Left lobe of liver (tissue), 2 donors: ENCODE measurements at regions not wholly inside any gene's neighbourhood (a gene's known extent, or its start where the extent isn't known, plus 50 kb on each side); places are given as distances from the start of the nearest gene placed in this dataset.

Experiments used
- ATAC-seq: fragments of 200-7000 bp; cut with Tn5 transposase; one replicate; pipeline ENCODE4 v1.9.1; 2020; ENCODE audit warnings: mild to moderate bottlenecking, moderate library complexity
- DNase-seq: peaks from one replicate; pipeline ENCODE4 v3.0.0-alpha.2; 2020; ENCODE audit warnings: low spot score
- donor health status: DM: no; HTN: no; CAD: no; lungs with moderate emphysema.
- donor health status: DM: no; HTN: yes; CAD: no.

DNA sequence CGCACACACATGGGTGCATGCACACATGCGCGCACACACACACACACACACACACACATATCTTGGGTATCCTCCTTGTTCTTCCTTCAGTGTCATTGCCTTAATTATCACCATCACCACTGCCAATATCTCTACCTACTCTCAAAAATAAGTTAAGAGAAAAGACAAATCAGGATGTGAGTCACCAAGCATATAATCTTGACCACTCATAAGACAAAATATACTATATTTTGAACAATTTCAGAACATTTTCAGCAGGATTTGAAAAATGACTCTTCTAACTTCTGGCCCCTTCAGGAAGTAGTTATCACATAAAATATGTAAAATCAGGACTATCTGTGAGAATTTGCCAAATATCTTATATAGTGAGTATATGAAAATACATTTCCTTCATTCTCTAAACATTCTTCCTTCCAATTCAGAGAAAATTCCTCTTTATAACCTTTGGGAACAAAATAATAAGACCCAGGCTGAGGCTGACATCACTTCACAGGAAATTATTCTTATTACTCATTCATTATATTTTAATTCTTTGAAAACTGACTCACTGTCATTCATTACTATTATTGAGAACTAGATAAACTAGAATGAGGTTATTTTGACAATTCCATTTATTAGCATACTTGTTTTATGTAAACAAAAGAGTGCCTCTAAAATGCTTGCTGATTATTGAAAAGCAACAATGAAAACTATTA, 772.0 kb upstream of the ACO1 start:
- ATAC-seq (no peak), DNase-seq (no peak)

DNA sequence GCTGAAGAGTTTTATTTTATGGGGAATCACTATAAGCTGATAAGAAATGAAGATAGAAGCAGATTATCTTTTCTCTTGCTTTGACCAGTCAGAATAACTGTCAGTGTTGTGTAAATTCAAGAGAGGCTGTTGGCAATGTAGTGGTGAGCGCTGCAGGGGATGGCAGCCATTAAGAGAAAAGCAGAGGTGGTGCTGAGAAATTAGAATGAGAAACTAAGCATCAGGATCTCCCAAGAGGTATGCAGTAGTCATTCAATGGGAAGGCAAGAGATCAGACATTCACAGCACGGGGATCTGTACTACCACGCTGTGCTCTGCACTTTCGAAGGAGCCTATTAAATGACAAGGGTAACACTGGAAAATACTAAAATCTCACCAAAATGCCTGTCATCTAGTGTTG, 768.5 kb upstream of the ACO1 start:
- no peak for ATAC-seq

DNA sequence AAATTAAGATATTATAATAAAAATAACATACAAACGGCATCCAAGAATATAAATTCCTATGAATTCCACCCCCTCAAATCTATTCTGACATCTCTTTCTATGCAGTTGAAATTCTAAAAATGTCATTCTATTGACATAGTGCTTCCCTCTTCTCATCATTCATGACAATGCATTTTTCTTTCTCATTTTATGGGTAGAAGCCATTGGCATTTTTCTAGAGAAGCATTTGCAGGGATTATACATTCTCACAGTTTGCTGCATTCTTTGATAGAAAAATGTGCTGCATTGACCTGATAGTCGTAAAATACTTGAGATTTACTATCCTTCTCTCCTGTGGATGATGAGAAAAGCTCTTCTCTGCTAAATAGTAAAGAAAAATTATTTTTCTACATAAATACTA, 760.9 kb upstream of the ACO1 start:
- ATAC-seq (no peak), DNase-seq (no peak)

More for the DNA sequence above, 768.5 kb upstream of the ACO1 start:
- no peak for DNase-seq

DNA sequence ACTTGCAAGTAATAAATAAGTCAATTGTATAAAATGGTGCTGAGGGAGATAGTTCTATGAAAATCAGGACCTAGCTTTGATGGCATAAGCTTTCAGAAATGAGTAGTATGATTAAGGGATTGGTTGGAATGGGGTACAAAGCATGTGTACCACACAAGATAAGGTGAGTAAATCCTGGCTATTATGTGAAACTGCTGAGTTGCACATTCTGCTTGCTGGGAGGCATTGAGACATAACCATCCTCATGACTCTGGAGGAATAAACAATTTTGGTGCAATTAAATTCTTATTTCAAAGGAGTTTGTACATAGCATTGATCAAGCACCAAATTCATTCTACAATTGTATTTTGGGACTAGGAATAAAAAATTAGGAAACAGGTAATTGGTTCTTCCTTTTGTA, 755.2 kb upstream of the ACO1 start:
- ATAC-seq, result no peak
- no peak for DNase-seq

DNA sequence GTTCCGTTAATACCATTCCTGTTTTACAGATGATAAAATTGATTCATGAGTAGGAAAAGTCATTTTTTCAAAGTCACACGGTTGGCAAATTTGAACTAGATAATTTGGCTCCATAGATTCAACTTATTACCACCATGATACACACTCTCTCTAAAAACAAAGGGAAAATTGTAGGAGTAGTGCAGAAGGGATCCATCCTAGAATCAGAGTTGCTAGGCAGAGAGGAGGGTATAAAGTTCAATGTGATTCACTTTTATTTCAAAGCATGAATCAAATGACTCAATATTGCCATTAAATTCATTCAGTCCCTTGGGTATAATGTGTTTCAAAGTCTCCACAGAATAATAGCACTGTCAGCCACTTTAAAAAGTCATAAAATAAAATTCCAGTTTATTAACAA, 747.2 kb upstream of the ACO1 start:
- ATAC-seq, result no peak
- no peak for DNase-seq

DNA sequence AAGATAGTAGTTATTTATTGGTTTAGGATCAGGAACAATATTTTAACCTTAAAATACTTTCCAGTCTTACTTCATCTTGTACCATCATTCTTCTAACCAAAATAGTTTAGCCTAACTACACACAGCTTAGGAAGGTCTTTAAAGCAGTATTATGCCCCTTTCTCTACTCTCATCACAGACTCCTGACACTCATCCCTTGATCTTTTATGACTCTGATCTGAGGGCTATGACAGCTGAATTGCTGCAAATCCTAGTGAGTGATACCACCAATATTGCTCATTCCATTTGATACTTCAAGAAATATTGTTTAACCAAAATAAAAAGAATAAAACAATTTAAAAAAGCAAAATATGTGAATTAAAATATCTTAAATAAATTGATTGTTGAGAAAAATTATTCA, 746.6 kb upstream of the ACO1 start:
- ATAC-seq (no peak), DNase-seq (no peak)

DNA sequence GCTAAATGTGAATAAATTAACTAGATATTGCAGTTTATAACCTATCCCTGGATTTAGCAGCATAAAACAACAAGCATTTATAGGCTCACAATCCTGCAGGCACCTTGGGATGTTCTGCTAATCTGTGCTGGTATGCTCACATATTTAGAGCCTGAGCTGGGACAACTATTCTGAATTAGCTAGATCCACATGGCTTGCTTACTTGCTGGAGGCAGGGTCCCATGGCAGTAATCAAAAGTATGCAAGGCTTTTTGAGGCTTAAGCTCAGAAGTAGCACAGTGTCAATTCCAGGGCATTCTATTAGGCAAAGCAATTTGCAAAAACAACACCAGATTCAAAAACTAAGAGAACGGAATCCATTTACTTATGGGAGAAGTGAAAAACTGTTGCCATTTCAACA, 745.0 kb upstream of the ACO1 start:
- DNase-seq, result no peak
- ATAC-seq, result no peak

DNA sequence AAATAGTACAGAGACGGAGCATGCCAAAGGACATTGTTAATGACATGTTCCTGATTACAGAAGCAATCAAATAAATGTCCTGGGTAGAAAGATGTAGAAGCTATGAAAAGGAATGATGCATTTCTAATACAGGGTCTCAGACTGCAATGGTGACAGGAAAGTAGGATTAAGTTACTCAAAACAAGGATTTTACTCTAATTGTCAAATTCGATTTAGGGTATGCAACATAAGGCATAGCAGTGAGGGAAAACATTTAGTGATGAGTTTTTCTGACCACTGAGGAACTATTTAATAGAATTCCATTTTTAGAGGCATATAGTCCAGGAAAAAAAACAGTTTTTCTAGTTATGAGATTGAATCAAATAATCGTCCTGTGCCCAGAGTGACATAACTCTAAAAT, 715.1 kb upstream of the ACO1 start:
- no peak for DNase-seq
- no peak for ATAC-seq

DNA sequence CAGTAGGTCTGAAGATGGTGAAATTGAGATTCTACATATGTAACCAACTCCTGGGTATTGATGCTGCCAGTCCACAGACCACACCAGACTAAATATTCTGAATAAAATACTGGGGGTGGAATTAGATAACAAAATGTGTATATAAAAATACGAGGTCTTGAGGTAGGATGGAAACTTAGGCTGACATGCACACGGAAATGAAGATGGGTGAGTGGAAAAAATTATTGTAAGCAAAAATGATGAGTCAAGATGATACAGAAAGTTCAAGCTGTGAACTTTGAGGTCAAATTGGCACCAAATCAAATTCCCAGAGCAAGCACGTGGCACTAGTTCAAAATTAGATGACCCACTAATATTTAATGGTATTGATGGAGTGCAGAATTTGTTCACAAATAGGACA, 713.4 kb upstream of the ACO1 start:
- no peak for ATAC-seq
- no peak for DNase-seq

DNA sequence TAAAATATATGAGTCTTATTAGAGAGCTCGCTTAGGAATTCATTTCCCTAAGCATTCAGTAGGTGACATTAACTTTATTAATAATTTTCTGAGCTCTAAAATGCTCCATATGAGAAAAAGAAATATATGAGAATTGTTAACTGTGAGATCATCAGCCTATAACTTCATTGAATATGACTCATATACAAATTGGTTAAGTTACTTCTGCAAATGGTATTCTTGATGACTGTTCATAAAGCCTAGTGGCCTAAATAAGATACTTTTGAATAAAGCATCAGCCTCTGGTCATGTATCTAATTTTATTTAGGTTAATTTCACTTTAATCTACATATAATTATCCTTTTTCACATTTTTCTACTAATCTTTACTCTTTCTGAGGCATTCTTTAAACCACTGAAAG, 710.2 kb upstream of the ACO1 start:
- no peak for ATAC-seq
- DNase-seq, result no peak

DNA sequence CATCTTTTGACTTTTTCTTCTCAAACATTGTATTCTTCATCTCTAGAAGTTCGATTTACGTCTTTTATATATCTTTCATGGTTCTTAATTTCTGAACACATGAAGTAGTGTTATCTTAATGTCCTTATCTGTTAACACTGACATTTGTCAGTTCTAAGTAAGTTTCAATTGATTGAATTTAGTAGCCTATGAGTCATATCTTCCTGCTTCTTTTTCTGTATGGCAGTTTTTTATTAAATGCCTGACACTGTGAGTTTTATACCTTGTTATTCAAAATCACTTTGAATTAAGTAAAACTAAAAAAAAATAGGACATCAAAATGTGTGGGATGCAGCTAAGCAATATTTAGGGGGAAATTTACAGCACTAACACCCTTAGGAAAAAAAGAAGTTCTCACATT, 707.0 kb upstream of the ACO1 start:
- ATAC-seq, result no peak
- DNase-seq, result no peak

DNA sequence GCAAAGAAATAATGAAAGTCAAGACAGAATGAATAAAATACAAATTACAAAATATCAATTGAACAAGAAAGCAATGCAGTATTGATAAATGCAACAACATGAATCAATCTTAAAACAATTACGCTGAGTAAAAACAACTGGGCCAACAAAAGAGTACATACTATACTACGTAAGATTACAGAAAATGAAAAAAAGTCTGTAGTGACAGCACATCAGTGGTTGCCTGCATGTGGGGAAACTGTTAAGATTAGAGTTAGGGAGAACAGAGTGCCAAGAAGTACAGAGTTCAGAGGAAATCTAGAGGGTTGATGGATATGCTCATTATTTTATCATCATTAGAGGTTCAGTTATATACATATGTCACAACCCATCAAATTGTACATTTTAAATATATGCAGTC, 706.6 kb upstream of the ACO1 start:
- DNase-seq, result no peak

DNA sequence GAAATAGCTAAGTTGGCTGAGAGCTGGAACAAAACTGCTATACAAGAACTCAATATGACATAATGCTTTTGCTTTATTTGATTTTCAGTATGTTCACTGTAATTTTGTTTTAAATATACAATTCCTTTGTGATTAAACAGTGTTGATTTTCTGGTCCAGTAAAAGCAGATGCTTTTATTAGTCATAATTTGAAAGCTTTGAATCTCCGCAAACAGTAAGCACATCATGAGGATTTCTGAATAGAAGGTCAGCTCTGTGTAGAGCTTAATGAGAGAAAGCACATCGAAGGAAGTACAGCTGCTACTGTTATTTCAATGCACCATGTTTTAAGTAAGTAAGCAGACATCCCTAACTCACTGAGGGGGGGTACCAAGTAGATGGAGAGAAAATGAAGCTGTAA, 701.3 kb upstream of the ACO1 start:
- ATAC-seq, result no peak
- DNase-seq, result no peak

More for the DNA sequence above, 706.6 kb upstream of the ACO1 start:
- ATAC-seq, result no peak

DNA sequence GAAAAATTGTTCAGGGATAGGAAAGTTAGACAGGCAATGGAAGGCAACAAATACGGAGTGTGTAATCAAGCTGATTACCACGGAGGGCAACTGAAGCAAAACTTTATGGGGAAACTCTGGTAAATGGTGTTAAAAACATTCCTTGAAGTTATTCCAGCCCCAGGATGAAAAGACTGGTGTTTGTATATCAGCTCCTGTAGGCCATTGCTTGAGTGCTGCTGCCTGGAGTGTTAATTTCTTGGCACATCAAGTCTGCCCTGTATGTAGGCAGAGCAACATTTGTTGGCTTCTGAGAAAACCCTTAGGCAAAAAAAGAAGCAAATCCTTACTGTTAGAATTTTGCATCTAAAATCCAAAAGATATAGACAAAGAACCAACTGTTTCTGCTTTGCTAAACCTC, 686.5 kb upstream of the ACO1 start:
- DNase-seq (no peak), ATAC-seq (no peak)

DNA sequence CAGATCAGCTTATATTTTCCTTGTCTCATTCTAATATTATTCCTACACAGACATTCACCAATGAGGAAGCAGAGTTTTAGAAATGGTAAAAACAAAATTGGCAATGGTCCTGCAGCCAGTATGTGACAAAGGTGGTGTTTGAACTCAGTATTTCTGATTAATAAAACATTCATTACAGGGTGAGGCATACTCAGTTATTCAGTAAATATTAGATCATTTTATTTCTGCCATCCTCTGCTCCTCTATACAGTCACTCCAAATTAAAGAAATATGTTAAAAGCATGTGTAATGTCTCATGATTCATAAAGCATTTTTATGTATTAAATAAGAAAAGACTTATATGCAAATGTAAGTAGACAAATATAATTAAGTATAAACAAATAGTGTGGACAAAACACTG, 684.6 kb upstream of the ACO1 start:
- ATAC-seq (no peak), DNase-seq (no peak)

DNA sequence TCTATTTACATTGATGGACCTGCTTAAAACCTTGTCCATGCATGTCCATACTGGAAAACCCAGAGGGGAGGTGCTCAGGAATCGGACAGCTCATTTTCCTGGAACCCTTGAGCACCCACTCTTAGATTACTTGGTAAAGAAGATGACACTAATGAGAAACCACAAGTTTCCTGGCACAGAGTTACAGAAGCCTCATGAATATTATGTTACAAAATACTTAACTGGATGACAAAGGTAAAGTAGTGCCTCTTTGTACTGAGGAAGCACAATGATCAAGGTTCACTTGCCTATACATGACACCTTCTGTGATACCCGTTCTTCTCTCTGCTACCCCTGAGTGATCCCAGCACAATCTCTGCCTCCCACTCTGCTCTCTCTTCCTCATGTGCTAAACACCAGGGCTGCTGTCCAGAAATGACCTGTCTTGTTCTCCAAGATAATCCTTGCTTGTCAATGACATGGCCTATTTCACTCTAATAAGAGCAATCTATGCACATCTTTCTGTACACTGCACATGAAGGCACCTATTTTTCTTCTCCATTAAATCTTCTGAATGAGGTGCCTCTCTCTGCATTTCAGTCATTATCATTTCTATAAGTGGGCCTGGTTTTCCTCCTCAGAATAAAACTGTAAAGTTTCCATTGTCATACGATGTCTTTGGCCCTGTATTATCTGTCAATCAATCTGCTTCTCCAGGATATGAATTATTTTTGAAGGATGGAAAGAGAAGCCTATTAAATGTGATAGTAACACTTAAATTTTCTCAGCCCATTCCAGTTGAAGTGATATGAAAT, 684.0 kb upstream of the ACO1 start:
- ATAC-seq (no peak), DNase-seq (no peak)

DNA sequence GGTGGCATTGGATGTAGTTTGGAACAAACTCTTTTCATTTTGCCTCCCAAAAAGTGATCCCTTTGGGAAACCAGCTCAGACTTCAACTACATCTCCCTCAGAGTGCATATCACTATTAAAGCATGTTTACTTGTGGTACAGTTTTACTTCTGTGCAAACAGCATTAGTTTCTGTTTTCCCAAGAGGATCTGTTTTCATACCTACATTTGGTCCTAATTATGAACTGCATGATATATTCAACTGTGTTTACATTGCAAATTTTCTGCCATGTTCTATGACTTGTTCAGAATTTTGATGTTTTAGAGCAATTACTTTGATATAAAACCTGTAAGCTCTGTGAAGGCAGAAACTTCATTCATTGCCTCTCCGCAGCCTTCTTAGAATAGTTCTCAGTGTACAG, 681.5 kb upstream of the ACO1 start:
- DNase-seq (no peak), ATAC-seq (no peak)

DNA sequence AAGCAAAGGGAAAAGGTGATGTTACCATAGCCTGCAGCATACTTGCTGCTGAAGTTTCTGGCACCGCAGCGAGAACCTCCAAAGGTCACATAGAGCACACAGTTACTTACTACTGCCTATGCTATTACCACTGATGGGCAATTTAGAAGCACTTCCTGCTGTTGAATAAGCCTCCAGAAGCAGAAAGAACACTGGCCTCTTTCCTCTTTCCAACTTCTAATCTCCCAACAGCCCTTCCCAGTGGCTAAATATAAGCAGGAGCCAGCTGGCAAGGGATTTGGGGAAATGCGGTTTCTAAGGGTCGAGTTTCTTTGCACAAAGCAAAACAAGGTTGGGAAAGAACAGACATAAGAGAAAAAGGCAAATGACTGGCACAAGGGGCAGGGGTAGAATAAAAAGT, 669.2 kb upstream of the ACO1 start:
- DNase-seq, result no peak
- no peak for ATAC-seq

DNA sequence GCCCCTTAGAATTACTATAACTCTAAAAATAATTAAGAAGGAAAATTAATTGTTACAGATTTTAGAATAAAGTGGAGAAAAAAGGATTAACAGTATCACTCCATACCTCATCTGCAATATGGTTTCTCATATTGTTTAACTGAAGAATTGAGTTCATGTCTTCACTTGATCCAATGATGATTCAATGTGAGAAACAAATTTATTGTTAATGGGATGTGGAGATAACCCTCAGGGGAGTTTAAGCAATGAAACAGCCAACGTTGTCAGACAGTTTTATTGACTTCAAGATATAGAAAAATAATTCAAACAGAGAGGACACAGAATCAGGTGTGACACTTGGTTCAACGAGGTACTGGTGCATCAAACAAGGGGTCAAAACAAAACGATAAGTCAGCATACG, 665.2 kb upstream of the ACO1 start:
- DNase-seq, result no peak
- no peak for ATAC-seq

DNA sequence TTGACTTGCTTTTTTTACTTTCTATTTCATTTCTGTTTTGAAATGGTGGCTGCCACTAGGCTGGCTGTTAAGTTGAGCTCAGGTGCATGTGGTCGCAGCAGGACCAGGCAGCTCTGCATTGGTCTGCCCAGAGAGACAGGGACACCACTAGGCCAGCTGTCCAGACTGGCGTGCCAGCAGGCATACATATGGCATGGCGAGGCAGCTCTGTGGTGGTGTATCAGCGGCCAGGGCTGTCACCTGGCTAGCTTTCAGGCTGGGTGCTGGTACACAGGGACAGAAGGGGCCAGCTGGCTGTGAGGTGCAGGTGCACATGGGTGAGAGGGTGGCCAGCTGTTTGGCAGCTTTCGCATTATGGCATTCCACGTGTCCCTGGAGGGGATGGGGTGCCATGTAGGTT, 654.0 kb upstream of the ACO1 start:
- DNase-seq (no peak), ATAC-seq (no peak)

DNA sequence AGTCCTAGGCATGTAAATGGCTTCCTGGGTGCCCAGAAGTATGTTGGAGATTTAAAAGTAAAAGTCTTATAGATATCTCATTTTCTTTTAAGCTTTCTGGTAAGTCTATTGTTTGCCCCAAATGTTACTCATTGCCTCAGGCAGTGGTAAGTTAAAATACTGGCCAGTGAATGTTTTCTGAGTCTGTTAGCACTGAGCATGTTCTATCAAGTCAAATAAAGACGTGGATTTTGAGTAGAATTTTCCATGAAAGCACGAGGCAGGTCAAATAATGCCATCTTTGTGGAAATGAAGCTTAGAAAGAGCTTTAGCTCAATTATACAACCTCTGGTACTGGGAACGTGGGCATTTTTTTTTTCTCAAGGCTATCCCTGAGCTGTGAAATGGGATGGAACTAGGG, 651.3 kb upstream of the ACO1 start:
- DNase-seq (no peak), ATAC-seq (no peak)

DNA sequence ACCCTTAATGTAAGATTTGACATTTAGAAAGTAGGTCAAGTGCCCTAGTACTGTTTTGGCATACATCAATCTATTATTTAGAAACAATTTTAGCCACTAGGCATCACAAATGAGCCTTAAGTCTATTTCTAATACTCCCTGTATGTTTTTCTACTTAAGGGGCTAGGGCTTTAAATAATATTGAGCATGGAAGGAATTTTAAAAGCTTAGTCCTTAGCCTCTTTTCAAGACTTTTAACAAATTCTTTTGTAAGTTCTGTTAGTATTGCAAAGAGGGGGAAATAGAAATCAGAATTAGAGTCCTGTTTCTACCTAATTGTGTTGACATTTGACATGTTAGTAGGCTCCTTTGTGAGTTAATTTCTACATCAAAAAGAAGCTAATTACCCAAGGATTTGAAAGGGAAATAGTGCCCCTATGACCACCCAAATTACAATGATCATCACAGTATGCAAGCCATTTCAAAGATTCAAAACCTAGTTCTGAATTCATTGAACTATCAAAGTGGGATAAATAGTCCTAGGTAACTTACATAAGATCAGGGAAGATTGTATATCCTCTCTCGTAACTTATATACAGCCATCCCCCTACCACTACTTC, 647.8 kb upstream of the ACO1 start:
- DNase-seq, result no peak
- ATAC-seq, result no peak
